T-helper 2 cell treated with Interferon-gamma antibody and Interleukin-4, amounts not matched to agents 5 μg/mL and 100 μg/mL, for 36 hours (primary cell): ENCODE measurements at regions not wholly inside any gene's neighbourhood (a gene's known extent, or its start where the extent isn't known, plus 50 kb on each side); places are given as distances from the start of the nearest gene placed in this dataset.
"Not testable (repeated sequence)": the region's sequence is repeated elsewhere in the genome, so short reads cannot be mapped to it uniquely, and the experiment has no call there.

Source experiments
- DNase-seq: peaks from one replicate; pipeline ENCODE4 v3.0.0; 2021; ENCODE audit warnings: low spot score
- H3K27ac Mint-ChIP-seq: one replicate; pipeline ENCODE4 v1.8.0; 2021; ENCODE audit warnings: mild to moderate bottlenecking, mixed read lengths
- H3K27me3 Mint-ChIP-seq: one replicate; pipeline ENCODE4 v1.8.0; 2021; ENCODE audit warnings: low read depth, mixed read lengths
- H3K36me3 Mint-ChIP-seq: one replicate; pipeline ENCODE4 v1.8.0; 2021; ENCODE audit warnings: low read depth, mixed read lengths
- H3K4me1 Mint-ChIP-seq: one replicate; pipeline ENCODE4 v1.8.0; 2021; ENCODE audit warnings: low read depth, mixed read lengths
- H3K4me3 Mint-ChIP-seq: one replicate; pipeline ENCODE4 v1.8.0; 2022; ENCODE audit warnings: mild to moderate bottlenecking, moderate library complexity, mixed read lengths
- H3K9me3 Mint-ChIP-seq: one replicate; pipeline ENCODE4 v1.8.0; 2021; ENCODE audit warnings: mixed read lengths

- H3K36me3 Mint-ChIP-seq, result no peaks in the 10 kb centered on the region
- H3K4me3 Mint-ChIP-seq, result no peak overlapping the region
- no peaks in the 10 kb centered on the region for H3K4me1 Mint-ChIP-seq
- DNase-seq, result no peak
- no peak overlapping the region for H3K27ac Mint-ChIP-seq
- no peaks in the 10 kb centered on the region for H3K27me3 Mint-ChIP-seq
- H3K9me3 Mint-ChIP-seq, result no peaks in the 10 kb centered on the region
These were observed 1602.7 kb upstream of the SLC39A10 start for GRCh38 chr2:194054313-194054712.

GRCh38 chr2:194044321-194044720 lies 1612.7 kb upstream of the SLC39A10 start:
- H3K9me3 Mint-ChIP-seq, result peaks cover 5% of the 10 kb centered on the region
- H3K4me1 Mint-ChIP-seq, result no peaks in the 10 kb centered on the region
- DNase-seq, result no peak
- H3K36me3 Mint-ChIP-seq, result no peaks in the 10 kb centered on the region
- H3K4me3 Mint-ChIP-seq, result no peak overlapping the region
- no peak overlapping the region for H3K27ac Mint-ChIP-seq
- no peaks in the 10 kb centered on the region for H3K27me3 Mint-ChIP-seq

DNA sequence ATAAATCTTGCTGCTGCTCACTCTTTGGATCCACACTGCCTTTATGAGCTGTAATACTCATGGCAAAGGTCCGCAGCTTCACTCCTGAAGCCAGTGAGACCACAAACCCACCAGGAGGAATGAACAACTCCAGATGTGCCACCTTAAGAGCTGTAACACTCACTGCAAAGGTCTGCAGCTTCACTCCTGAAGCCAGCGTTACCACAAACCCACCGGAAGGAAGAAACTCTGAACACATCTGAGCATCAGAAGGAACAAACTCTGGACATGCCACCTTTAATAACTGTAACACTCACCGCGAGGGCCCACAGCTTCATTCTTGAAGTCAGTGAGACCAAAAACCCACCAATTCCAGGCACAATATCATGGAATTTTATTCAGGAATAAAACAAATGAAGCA lies 1635.9 kb upstream of the SLC39A10 start:
- H3K36me3 Mint-ChIP-seq, H3K4me1 Mint-ChIP-seq, H3K9me3 Mint-ChIP-seq, H3K27me3 Mint-ChIP-seq, H3K4me3 Mint-ChIP-seq, DNase-seq, H3K27ac Mint-ChIP-seq: not testable (repeated sequence)

- no peaks in the 10 kb centered on the region for H3K9me3 Mint-ChIP-seq
- no peak for DNase-seq
- H3K27ac Mint-ChIP-seq, result no peak overlapping the region
- H3K4me3 Mint-ChIP-seq, result no peak overlapping the region
- no peaks in the 10 kb centered on the region for H3K27me3 Mint-ChIP-seq
- no peaks in the 10 kb centered on the region for H3K36me3 Mint-ChIP-seq
- H3K4me1 Mint-ChIP-seq, result no peaks in the 10 kb centered on the region
These were observed 1636.9 kb upstream of the SLC39A10 start for GRCh38 chr2:194020155-194020554.

GRCh38 chr2:194015751-194016150 lies 1641.3 kb upstream of the SLC39A10 start:
- Mint-ChIP-seq H3K9me3 (no peaks in the 10 kb centered on the region), H3K4me3 (no peak overlapping the region), H3K36me3 (no peaks in the 10 kb centered on the region), H3K27me3 (no peaks in the 10 kb centered on the region), H3K4me1 (no peaks in the 10 kb centered on the region), H3K27ac (no peak overlapping the region)
- DNase-seq, result no peak

GRCh38 chr2:194014639-194015038 lies 1642.4 kb upstream of the SLC39A10 start:
- H3K27me3 Mint-ChIP-seq, result no peaks in the 10 kb centered on the region
- no peak for DNase-seq
- H3K36me3 Mint-ChIP-seq, result no peaks in the 10 kb centered on the region
- H3K9me3 Mint-ChIP-seq, result peaks cover under 1% of the 10 kb centered on the region
- H3K4me1 Mint-ChIP-seq, result no peaks in the 10 kb centered on the region
- H3K27ac Mint-ChIP-seq, result no peak overlapping the region
- no peak overlapping the region for H3K4me3 Mint-ChIP-seq

GRCh38 chr2:194004590-194005206 lies 1652.3 kb upstream of the SLC39A10 start:
- H3K27me3 Mint-ChIP-seq, result no peaks in the 10 kb centered on the region
- H3K36me3 Mint-ChIP-seq, result no peaks in the 10 kb centered on the region
- H3K27ac Mint-ChIP-seq, result no peak overlapping the region
- no peak overlapping the region for H3K4me3 Mint-ChIP-seq
- H3K9me3 Mint-ChIP-seq, result peaks cover 5% of the 10 kb centered on the region
- DNase-seq, result no peak
- H3K4me1 Mint-ChIP-seq, result no peaks in the 10 kb centered on the region

- no peaks in the 10 kb centered on the region for H3K4me1 Mint-ChIP-seq
- H3K4me3 Mint-ChIP-seq, result no peak overlapping the region
- no peaks in the 10 kb centered on the region for H3K27me3 Mint-ChIP-seq
- DNase-seq, result no peak
- no peaks in the 10 kb centered on the region for H3K36me3 Mint-ChIP-seq
- H3K9me3 Mint-ChIP-seq, result no peaks in the 10 kb centered on the region
- H3K27ac Mint-ChIP-seq, result no peak overlapping the region
These were observed 1653.1 kb upstream of the SLC39A10 start for GRCh38 chr2:194003911-194004310.

- Mint-ChIP-seq H3K27me3 (no peaks in the 10 kb centered on the region), H3K36me3 (no peaks in the 10 kb centered on the region)
- DNase-seq, result no peak
These were observed 1654.2 kb upstream of the SLC39A10 start for GRCh38 chr2:194002699-194003368.

GRCh38 chr2:193990868-193991267 lies 1666.2 kb upstream of the SLC39A10 start:
- no peak overlapping the region for H3K4me3 Mint-ChIP-seq
- no peak for DNase-seq
- H3K9me3 Mint-ChIP-seq, result no peaks in the 10 kb centered on the region
- no peak overlapping the region for H3K27ac Mint-ChIP-seq
- H3K27me3 Mint-ChIP-seq, result no peaks in the 10 kb centered on the region
- H3K4me1 Mint-ChIP-seq, result no peaks in the 10 kb centered on the region
- H3K36me3 Mint-ChIP-seq, result no peaks in the 10 kb centered on the region

More at GRCh38 chr2:194002699-194003368, 1654.2 kb upstream of the SLC39A10 start:
- Mint-ChIP-seq H3K9me3 (no peaks in the 10 kb centered on the region), H3K4me1 (no peaks in the 10 kb centered on the region), H3K27ac (no peak overlapping the region), H3K4me3 (no peak overlapping the region)

DNA sequence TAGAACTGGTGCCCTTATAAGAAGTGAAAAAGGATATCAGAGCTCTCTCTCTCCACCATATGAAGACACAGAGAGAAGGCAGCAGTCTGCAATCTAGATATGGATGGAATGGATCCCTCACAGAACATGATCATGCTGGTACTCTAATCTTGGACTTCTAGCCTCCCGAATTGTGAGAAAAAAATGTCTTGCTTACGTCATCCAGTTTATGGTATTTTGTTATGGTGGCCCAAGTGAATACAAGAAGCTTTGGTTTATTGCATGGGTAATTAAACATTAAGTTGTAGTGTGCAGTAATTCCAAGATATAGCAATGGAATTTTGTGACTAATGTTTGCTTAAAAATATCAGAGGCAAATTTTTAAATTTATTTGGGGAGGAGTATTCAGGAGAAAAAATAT lies 1667.4 kb upstream of the SLC39A10 start:
- Mint-ChIP-seq H3K36me3 (no peaks in the 10 kb centered on the region), H3K27me3 (no peaks in the 10 kb centered on the region), H3K27ac (no peak overlapping the region), H3K4me3 (no peak overlapping the region), H3K9me3 (no peaks in the 10 kb centered on the region), H3K4me1 (no peaks in the 10 kb centered on the region)
- no peak for DNase-seq

GRCh38 chr2:193988784-193989183 lies 1668.2 kb upstream of the SLC39A10 start:
- no peaks in the 10 kb centered on the region for H3K36me3 Mint-ChIP-seq
- DNase-seq, result no peak
- H3K27ac Mint-ChIP-seq, result no peak overlapping the region
- no peak overlapping the region for H3K4me3 Mint-ChIP-seq
- H3K9me3 Mint-ChIP-seq, result no peaks in the 10 kb centered on the region
- no peaks in the 10 kb centered on the region for H3K27me3 Mint-ChIP-seq
- H3K4me1 Mint-ChIP-seq, result no peaks in the 10 kb centered on the region

- Mint-ChIP-seq H3K27me3 (no peaks in the 10 kb centered on the region), H3K4me1 (no peaks in the 10 kb centered on the region), H3K4me3 (no peak overlapping the region), H3K36me3 (no peaks in the 10 kb centered on the region), H3K27ac (no peak overlapping the region), H3K9me3 (no peaks in the 10 kb centered on the region)
- no peak for DNase-seq
These were observed 1671.8 kb upstream of the SLC39A10 start for GRCh38 chr2:193985272-193985671.

- DNase-seq, result no peak
- no peaks in the 10 kb centered on the region for H3K9me3 Mint-ChIP-seq
- H3K36me3 Mint-ChIP-seq, result no peaks in the 10 kb centered on the region
- no peak overlapping the region for H3K27ac Mint-ChIP-seq
- no peaks in the 10 kb centered on the region for H3K4me1 Mint-ChIP-seq
- H3K4me3 Mint-ChIP-seq, result no peak overlapping the region
- H3K27me3 Mint-ChIP-seq, result no peaks in the 10 kb centered on the region
These were observed 1676.4 kb upstream of the SLC39A10 start for GRCh38 chr2:193980599-193980998.

GRCh38 chr2:193973781-193974180 lies 1683.2 kb upstream of the SLC39A10 start:
- H3K27me3 Mint-ChIP-seq, result no peaks in the 10 kb centered on the region
- H3K4me3 Mint-ChIP-seq, result no peak overlapping the region
- H3K27ac Mint-ChIP-seq, result no peak overlapping the region
- no peaks in the 10 kb centered on the region for H3K9me3 Mint-ChIP-seq
- H3K4me1 Mint-ChIP-seq, result no peaks in the 10 kb centered on the region
- DNase-seq, result no peak
- no peaks in the 10 kb centered on the region for H3K36me3 Mint-ChIP-seq
